ENCODE measurements at regions not wholly inside any gene's neighbourhood (a gene's known extent, or its start where the extent isn't known, plus 50 kb on each side); places are given as distances from the start of the nearest gene placed in this dataset.

DNA sequence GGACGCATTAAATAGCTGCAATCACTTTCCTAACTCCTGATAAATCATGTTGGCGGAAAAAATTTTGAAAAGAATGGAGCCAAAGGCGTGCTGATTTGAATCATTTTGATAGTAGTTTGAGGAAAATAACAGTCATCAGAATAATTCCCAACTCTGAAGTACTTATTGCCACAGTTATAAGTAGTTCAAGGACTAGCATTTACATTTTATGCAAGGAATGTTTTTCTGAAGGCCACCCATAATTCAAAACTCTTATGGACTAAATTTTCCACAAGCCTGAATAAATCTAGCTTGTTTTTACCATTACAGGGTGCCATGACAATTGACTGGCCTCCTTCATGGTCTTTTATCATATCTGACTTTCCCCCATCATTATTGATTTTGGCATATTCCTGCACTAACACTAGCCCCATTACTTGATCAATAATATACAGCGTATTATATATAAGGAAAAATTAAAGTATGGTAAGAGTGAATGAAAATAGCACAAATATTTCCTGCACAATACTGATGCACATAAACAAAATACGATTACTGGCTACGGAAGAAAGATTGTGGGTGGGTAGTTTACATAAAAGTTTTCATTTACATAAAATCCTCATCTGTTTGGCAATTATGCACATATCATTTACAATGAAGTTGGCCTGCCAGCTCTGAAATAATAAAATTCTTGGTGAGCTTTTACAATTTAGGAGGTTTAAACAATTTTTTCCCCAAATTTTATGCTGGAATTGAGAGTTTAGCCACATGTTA lies 334.6 kb downstream of the ARL6IP6 start:
- no peaks in the 10 kb centered on the region for H3K27me3 ChIP-seq (ENCODE audit: control insufficient read depth, insufficient read depth, low read length)
- no peaks in the 10 kb centered on the region for H3K36me3 ChIP-seq (ENCODE audit: control insufficient read depth, insufficient read depth, low read length)
- TF ChIP-seq CTCF (IDR thresholded peaks at IDR 0.05; ENCODE audit: insufficient read depth, low read length, poor library complexity, severe bottlenecking): no peak
- no peak for DNase-seq (ENCODE audit: low read depth)
- H3K4me3 ChIP-seq (ENCODE audit: low read depth, low read length): no peak overlapping the region

DNA sequence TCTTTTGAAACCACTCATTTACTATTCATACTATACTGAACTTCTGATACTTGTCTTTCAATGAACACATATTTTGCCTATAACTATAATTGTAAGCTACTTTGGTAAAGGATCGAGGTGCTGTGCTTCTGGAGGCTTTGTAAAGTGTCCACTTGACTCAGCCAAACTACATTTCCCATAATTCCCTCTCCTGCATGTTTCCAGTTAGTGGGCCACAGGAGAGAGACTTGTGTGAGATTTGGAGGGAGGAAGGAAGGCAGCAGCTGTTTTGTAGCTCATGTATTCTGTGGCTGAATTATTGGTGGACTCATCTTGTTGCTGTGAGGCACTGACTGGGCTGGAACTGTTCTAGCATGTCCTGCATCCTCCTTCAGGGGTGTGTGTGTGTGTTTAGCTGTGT lies 328.8 kb downstream of the ARL6IP6 start:
- no peak for TF ChIP-seq CTCF (IDR thresholded peaks at IDR 0.05; ENCODE audit: insufficient read depth, low read length, poor library complexity, severe bottlenecking)
- DNase-seq (ENCODE audit: low read depth): no peak
- Histone ChIP-seq H3K36me3 (ENCODE audit: control insufficient read depth, insufficient read depth, low read length) (no peaks in the 10 kb centered on the region), H3K27me3 (ENCODE audit: control insufficient read depth, insufficient read depth, low read length) (no peaks in the 10 kb centered on the region), H3K4me3 (ENCODE audit: low read depth, low read length) (no peak overlapping the region)

- DNase-seq (ENCODE audit: low read depth): no peak
- no peak overlapping the region for H3K4me3 ChIP-seq (ENCODE audit: low read depth, low read length)
- no peak for TF ChIP-seq CTCF (IDR thresholded peaks at IDR 0.05; ENCODE audit: insufficient read depth, low read length, poor library complexity, severe bottlenecking)
- no peaks in the 10 kb centered on the region for H3K27me3 ChIP-seq (ENCODE audit: control insufficient read depth, insufficient read depth, low read length)
- H3K36me3 ChIP-seq (ENCODE audit: control insufficient read depth, insufficient read depth, low read length): no peaks in the 10 kb centered on the region
Measured at GRCh38 chr2:153043385-153043784, 325.0 kb downstream of the ARL6IP6 start.

GRCh38 chr2:153028626-153029025 lies 310.2 kb downstream of the ARL6IP6 start:
- Histone ChIP-seq H3K36me3 (ENCODE audit: control insufficient read depth, insufficient read depth, low read length) (no peaks in the 10 kb centered on the region), H3K4me3 (ENCODE audit: low read depth, low read length) (no peak overlapping the region), H3K27me3 (ENCODE audit: control insufficient read depth, insufficient read depth, low read length) (no peaks in the 10 kb centered on the region)
- DNase-seq (ENCODE audit: low read depth): no peak
- TF ChIP-seq CTCF (IDR thresholded peaks at IDR 0.05; ENCODE audit: insufficient read depth, low read length, poor library complexity, severe bottlenecking): no peak

DNA sequence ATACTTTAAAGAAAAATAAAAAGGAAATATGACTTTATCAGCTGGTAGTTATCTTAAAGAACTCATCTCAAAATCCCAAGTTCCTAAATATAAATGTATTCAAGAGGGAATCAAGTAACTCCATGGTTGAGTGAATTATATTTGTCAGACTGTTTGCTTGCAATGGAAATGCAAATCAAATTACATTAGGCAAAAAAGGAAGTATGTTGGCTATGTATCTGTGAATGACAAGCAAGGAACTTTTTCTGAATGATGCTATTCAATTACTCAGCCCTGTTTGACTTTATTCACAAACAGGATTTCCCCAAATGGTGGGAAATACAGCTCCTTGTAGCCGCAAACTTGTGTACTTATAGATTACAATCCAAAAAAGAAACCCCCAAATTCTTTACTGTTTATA lies 309.1 kb downstream of the ARL6IP6 start:
- H3K27me3 ChIP-seq (ENCODE audit: control insufficient read depth, insufficient read depth, low read length): no peaks in the 10 kb centered on the region
- H3K36me3 ChIP-seq (ENCODE audit: control insufficient read depth, insufficient read depth, low read length): no peaks in the 10 kb centered on the region
- H3K4me3 ChIP-seq (ENCODE audit: low read depth, low read length): no peak overlapping the region
- no peak for TF ChIP-seq CTCF (IDR thresholded peaks at IDR 0.05; ENCODE audit: insufficient read depth, low read length, poor library complexity, severe bottlenecking)
- DNase-seq (ENCODE audit: low read depth): no peak

DNA sequence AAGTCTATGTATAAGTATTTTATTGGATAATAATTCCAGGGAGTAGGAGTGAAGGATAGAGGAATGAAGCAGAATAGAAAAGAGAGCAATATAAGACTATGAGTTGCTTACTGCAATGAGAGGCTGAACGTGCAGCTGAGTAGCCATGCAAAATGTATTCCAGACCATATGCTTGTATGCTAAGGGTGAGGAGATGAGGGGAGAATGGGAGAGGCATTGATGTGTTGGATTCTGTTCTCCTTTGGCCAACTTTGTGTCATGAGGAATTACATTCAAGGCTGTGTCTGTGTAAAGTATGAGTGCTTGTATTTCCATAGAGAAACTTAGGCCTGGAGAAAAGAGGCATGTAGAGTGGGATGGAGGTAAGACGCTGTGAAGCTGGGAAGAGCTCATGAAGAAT lies 301.8 kb downstream of the ARL6IP6 start:
- TF ChIP-seq CTCF (IDR thresholded peaks at IDR 0.05; ENCODE audit: insufficient read depth, low read length, poor library complexity, severe bottlenecking): no peak
- no peak overlapping the region for H3K4me3 ChIP-seq (ENCODE audit: low read depth, low read length)
- DNase-seq (ENCODE audit: low read depth): no peak
- H3K36me3 ChIP-seq (ENCODE audit: control insufficient read depth, insufficient read depth, low read length): no peaks in the 10 kb centered on the region
- no peaks in the 10 kb centered on the region for H3K27me3 ChIP-seq (ENCODE audit: control insufficient read depth, insufficient read depth, low read length)

Measured in kidney epithelial cell (primary cell).